ENCODE measurements at regions not wholly inside any gene's neighbourhood (a gene's known extent, or its start where the extent isn't known, plus 50 kb on each side); places are given as distances from the start of the nearest gene placed in this dataset.

GRCh38 chr13:89270736-89271135 lies 1599.6 kb downstream of the SLITRK5 start:
- DNase-seq (no peak), ATAC-seq (no peak)
- no peak overlapping the region for H3K4me3 ChIP-seq
- H3K4me1 ChIP-seq (ENCODE audit: low read depth) = no peaks in the 10 kb centered on the region
- no peak for TF ChIP-seq CTCF (IDR thresholded peaks at IDR 0.05)
- H3K9me3 ChIP-seq = no peaks in the 10 kb centered on the region
- intact Hi-C loops (cut with DNase I, micrococcal nuclease) = no loop called here
- H3K36me3 ChIP-seq (ENCODE audit: low read depth) = no peaks in the 10 kb centered on the region

GRCh38 chr13:89279374-89279773 lies 1608.2 kb downstream of the SLITRK5 start:
- DNase-seq (no peak), ATAC-seq (no peak)
- H3K9me3 ChIP-seq = no peaks in the 10 kb centered on the region
- H3K4me1 ChIP-seq (ENCODE audit: low read depth) = no peaks in the 10 kb centered on the region
- no peak overlapping the region for H3K4me3 ChIP-seq
- no peaks in the 10 kb centered on the region for H3K36me3 ChIP-seq (ENCODE audit: low read depth)
- intact Hi-C loops (cut with DNase I, micrococcal nuclease) = no loop called here
- TF ChIP-seq CTCF (IDR thresholded peaks at IDR 0.05) = no peak

- no peak for TF ChIP-seq CTCF (IDR thresholded peaks at IDR 0.05)
- intact Hi-C loops (cut with DNase I, micrococcal nuclease) = no loop called here
- H3K9me3 ChIP-seq = no peaks in the 10 kb centered on the region
- H3K4me3 ChIP-seq = no peak overlapping the region
- no peaks in the 10 kb centered on the region for H3K36me3 ChIP-seq (ENCODE audit: low read depth)
- DNase-seq (no peak), ATAC-seq (no peak)
- no peaks in the 10 kb centered on the region for H3K4me1 ChIP-seq (ENCODE audit: low read depth)
These were observed 1610.2 kb downstream of the SLITRK5 start for GRCh38 chr13:89281331-89281730.

DNA sequence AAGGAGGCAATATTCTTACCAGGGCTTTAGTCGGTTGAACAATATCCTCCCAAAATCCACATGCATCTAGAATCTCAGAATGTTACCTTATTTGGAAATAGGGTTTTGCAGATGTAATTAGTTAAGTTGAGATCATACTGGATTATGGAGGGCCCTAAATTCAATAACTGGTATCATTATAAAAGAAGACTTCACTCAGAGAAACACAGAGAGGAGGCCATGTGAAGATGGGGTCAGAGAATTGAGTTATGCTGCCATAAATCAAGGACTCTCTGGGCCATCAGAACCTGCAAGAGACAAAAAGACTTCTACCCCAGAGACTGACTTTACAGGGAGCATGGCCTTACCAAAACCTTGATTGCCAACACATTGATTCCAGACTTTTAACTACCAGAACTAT lies 1611.1 kb downstream of the SLITRK5 start:
- H3K36me3 ChIP-seq (ENCODE audit: low read depth) = no peaks in the 10 kb centered on the region
- H3K4me3 ChIP-seq = no peak overlapping the region
- intact Hi-C loops (cut with DNase I, micrococcal nuclease) = no loop called here
- no peak for TF ChIP-seq CTCF (IDR thresholded peaks at IDR 0.05)
- peaks cover 4% of the 10 kb centered on the region for H3K9me3 ChIP-seq
- no peak for ATAC-seq
- no peaks in the 10 kb centered on the region for H3K4me1 ChIP-seq (ENCODE audit: low read depth)
- no peak for DNase-seq

GRCh38 chr13:89287381-89287780 lies 1616.2 kb downstream of the SLITRK5 start:
- H3K36me3 ChIP-seq (ENCODE audit: low read depth) = no peaks in the 10 kb centered on the region
- DNase-seq (no peak), ATAC-seq (no peak)
- no peak overlapping the region for H3K4me3 ChIP-seq
- intact Hi-C loops (cut with DNase I, micrococcal nuclease) = no loop called here
- H3K4me1 ChIP-seq (ENCODE audit: low read depth) = no peaks in the 10 kb centered on the region
- peaks cover 11% of the 10 kb centered on the region for H3K9me3 ChIP-seq
- no peak for TF ChIP-seq CTCF (IDR thresholded peaks at IDR 0.05)
